ENCODE measurements at regions not wholly inside any gene's neighbourhood (a gene's known extent, or its start where the extent isn't known, plus 50 kb on each side); places are given as distances from the start of the nearest gene placed in this dataset.

DNA sequence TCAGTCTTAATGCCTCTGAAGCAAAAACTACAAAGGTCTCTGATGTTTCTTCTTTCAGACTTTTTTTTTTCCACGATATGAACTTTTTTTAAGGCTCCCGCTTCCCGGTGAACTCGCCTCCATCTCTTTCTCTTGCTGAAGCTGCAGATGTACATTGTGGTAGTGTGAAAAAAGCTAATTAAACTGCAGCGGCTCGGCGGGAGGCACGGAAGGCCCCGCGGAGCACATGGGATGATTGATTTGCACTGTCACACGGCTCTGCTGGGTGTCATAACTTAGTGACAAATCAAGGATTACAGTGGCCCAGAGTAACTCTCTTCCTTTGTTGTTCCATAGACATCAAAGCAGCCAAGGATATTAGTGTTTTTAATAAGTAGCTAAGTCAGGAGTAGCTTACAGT lies 196.3 kb downstream of the AXIN2 start:
- H3K27ac Mint-ChIP-seq = no peak overlapping the region
- no peaks in the 10 kb centered on the region for H3F3A ChIP-seq (replicated peaks; ENCODE audit: low read depth)
- DNase-seq (ENCODE audit: low spot score) = no peak
- H3K79me2 ChIP-seq (replicated peaks; ENCODE audit: insufficient read depth) = no peaks in the 10 kb centered on the region
- H3K27me3 ChIP-seq (ENCODE audit: insufficient read depth) = no peaks in the 10 kb centered on the region
- H3K4me3 Mint-ChIP-seq = no peak overlapping the region
- H4K20me1 ChIP-seq (replicated peaks; ENCODE audit: insufficient read depth) = no peaks in the 10 kb centered on the region
- H2AFZ ChIP-seq = no peak overlapping the region
- H3K4me3 ChIP-seq = no peak overlapping the region
- H3K27ac ChIP-seq (ENCODE audit: low read depth) = no peak overlapping the region
- peaks cover 10% of the 10 kb centered on the region for H3K27me3 Mint-ChIP-seq (ENCODE audit: insufficient read depth, low read depth, poor library complexity)
- H3K9me2 ChIP-seq (ENCODE audit: insufficient read depth) = no peaks in the 10 kb centered on the region
- H3K36me3 Mint-ChIP-seq (ENCODE audit: low read depth) = no peaks in the 10 kb centered on the region
- TF ChIP-seq NANOG (IDR thresholded peaks at IDR 0.05; ENCODE audit: borderline replicate concordance) (no peak), POLR2AphosphoS5 (IDR thresholded peaks at IDR 0.05; ENCODE audit: low read depth) (no peak), JUNB (IDR thresholded peaks at IDR 0.05; ENCODE audit: unreplicated experiment) (no peak), ZNF331 (CRISPR knock-in tag; IDR thresholded peaks at IDR 0.05; ENCODE audit: low read depth) (no peak), EZH2 (IDR thresholded peaks at IDR 0.05; ENCODE audit: low read depth, unreplicated experiment) (no peak), ZNF114 (CRISPR knock-in tag; IDR thresholded peaks at IDR 0.05) (no peak), STAT1 (IDR thresholded peaks at IDR 0.05; ENCODE audit: unreplicated experiment) (no peak)
- TF ChIP-seq, protein P1, sequence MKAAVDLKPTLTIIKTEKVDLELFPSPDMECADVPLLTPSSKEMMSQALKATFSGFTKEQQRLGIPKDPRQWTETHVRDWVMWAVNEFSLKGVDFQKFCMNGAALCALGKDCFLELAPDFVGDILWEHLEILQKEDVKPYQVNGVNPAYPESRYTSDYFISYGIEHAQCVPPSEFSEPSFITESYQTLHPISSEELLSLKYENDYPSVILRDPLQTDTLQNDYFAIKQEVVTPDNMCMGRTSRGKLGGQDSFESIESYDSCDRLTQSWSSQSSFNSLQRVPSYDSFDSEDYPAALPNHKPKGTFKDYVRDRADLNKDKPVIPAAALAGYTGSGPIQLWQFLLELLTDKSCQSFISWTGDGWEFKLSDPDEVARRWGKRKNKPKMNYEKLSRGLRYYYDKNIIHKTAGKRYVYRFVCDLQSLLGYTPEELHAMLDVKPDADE (IDR thresholded peaks at IDR 0.05) = no peak
- no peaks in the 10 kb centered on the region for H3K36me3 ChIP-seq (ENCODE audit: insufficient read depth)
- no peaks in the 10 kb centered on the region for H3K4me1 Mint-ChIP-seq
- H3K4me1 ChIP-seq (ENCODE audit: insufficient read depth) = no peaks in the 10 kb centered on the region
- peaks cover 3% of the 10 kb centered on the region; the same call in 1 of the 3 replicates for H3K9me3 Mint-ChIP-seq
- H3K4me2 ChIP-seq = no peak overlapping the region
- no peak for ATAC-seq

GRCh38 chr17:65364438-65364837 lies 197.0 kb downstream of the AXIN2 start:
- Mint-ChIP-seq H3K27me3 (ENCODE audit: insufficient read depth, low read depth, poor library complexity) (peaks cover 10% of the 10 kb centered on the region), H3K36me3 (ENCODE audit: low read depth) (no peaks in the 10 kb centered on the region), H3K4me1 (no peaks in the 10 kb centered on the region), H3K27ac (no peak overlapping the region), H3K9me3 (peaks cover 3% of the 10 kb centered on the region; the same call in 1 of the 3 replicates), H3K4me3 (no peak overlapping the region)
- no peak overlapping the region for H3K4me2 ChIP-seq
- no peak for ATAC-seq
- H3K4me3 ChIP-seq = no peak overlapping the region
- no peak overlapping the region for H2AFZ ChIP-seq
- no peaks in the 10 kb centered on the region for H3K27me3 ChIP-seq (ENCODE audit: insufficient read depth)
- no peak overlapping the region for H3K27ac ChIP-seq (ENCODE audit: low read depth)
- no peak for DNase-seq (ENCODE audit: low spot score)
- no peaks in the 10 kb centered on the region for H3K79me2 ChIP-seq (replicated peaks; ENCODE audit: insufficient read depth)
- H3F3A ChIP-seq (replicated peaks; ENCODE audit: low read depth) = no peaks in the 10 kb centered on the region
- H3K9me2 ChIP-seq (ENCODE audit: insufficient read depth) = no peaks in the 10 kb centered on the region
- no peaks in the 10 kb centered on the region for H3K36me3 ChIP-seq (ENCODE audit: insufficient read depth)
- H4K20me1 ChIP-seq (replicated peaks; ENCODE audit: insufficient read depth) = no peaks in the 10 kb centered on the region
- no peaks in the 10 kb centered on the region for H3K4me1 ChIP-seq (ENCODE audit: insufficient read depth)
- TF ChIP-seq, protein P2, sequence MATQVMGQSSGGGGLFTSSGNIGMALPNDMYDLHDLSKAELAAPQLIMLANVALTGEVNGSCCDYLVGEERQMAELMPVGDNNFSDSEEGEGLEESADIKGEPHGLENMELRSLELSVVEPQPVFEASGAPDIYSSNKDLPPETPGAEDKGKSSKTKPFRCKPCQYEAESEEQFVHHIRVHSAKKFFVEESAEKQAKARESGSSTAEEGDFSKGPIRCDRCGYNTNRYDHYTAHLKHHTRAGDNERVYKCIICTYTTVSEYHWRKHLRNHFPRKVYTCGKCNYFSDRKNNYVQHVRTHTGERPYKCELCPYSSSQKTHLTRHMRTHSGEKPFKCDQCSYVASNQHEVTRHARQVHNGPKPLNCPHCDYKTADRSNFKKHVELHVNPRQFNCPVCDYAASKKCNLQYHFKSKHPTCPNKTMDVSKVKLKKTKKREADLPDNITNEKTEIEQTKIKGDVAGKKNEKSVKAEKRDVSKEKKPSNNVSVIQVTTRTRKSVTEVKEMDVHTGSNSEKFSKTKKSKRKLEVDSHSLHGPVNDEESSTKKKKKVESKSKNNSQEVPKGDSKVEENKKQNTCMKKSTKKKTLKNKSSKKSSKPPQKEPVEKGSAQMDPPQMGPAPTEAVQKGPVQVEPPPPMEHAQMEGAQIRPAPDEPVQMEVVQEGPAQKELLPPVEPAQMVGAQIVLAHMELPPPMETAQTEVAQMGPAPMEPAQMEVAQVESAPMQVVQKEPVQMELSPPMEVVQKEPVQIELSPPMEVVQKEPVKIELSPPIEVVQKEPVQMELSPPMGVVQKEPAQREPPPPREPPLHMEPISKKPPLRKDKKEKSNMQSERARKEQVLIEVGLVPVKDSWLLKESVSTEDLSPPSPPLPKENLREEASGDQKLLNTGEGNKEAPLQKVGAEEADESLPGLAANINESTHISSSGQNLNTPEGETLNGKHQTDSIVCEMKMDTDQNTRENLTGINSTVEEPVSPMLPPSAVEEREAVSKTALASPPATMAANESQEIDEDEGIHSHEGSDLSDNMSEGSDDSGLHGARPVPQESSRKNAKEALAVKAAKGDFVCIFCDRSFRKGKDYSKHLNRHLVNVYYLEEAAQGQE (IDR thresholded peaks at IDR 0.05; ENCODE audit: unreplicated experiment) = no peak
- TF ChIP-seq STAT1 (IDR thresholded peaks at IDR 0.05; ENCODE audit: unreplicated experiment) (no peak), JUNB (IDR thresholded peaks at IDR 0.05; ENCODE audit: unreplicated experiment) (no peak), CREB1 (CRISPR knock-in tag; IDR thresholded peaks at IDR 0.05; ENCODE audit: low read depth) (no peak), ZNF331 (CRISPR knock-in tag; IDR thresholded peaks at IDR 0.05; ENCODE audit: low read depth) (no peak), NANOG (IDR thresholded peaks at IDR 0.05; ENCODE audit: borderline replicate concordance) (no peak), EZH2phosphoT487 (IDR thresholded peaks at IDR 0.05; ENCODE audit: unreplicated experiment) (no peak), EZH2 (IDR thresholded peaks at IDR 0.05; ENCODE audit: low read depth, unreplicated experiment) (no peak), ZNF114 (CRISPR knock-in tag; IDR thresholded peaks at IDR 0.05) (no peak)
- TF ChIP-seq, protein P1 (IDR thresholded peaks at IDR 0.05) = no peak
